ENCODE measurements at regions not wholly inside any gene's neighbourhood (a gene's known extent, or its start where the extent isn't known, plus 50 kb on each side); places are given as distances from the start of the nearest gene placed in this dataset.

GRCh38 chr2:2720351-2720750 is 389.3 kb upstream of the MYT1L start:
- TF ChIP-seq CTCF (IDR thresholded peaks at IDR 0.05; ENCODE audit: low read depth, low read length): no peak
- DNase-seq (ENCODE audit: low read depth in 2 of 2): no peak
- no peak overlapping the region for H3K4me3 ChIP-seq (replicated peaks in 1 of 2; ENCODE audit: low read depth in 2 of 2, low read length in 2 of 2)

- no peak for DNase-seq (ENCODE audit: low read depth in 2 of 2)
- no peak for TF ChIP-seq CTCF (IDR thresholded peaks at IDR 0.05; ENCODE audit: low read depth, low read length)
- H3K4me3 ChIP-seq (replicated peaks in 1 of 2; ENCODE audit: low read depth in 2 of 2, low read length in 2 of 2): no peak overlapping the region
Observed at GRCh38 chr2:2719781-2720180, 388.7 kb upstream of the MYT1L start.

- no peak for DNase-seq (ENCODE audit: low read depth in 2 of 2)
- TF ChIP-seq CTCF (IDR thresholded peaks at IDR 0.05; ENCODE audit: low read depth, low read length): no peak
- H3K4me3 ChIP-seq (replicated peaks in 1 of 2; ENCODE audit: low read depth in 2 of 2, low read length in 2 of 2): no peak overlapping the region
Observed at GRCh38 chr2:2719015-2719414, 387.9 kb upstream of the MYT1L start.

- no peak overlapping the region for H3K4me3 ChIP-seq (replicated peaks in 1 of 2; ENCODE audit: low read depth in 2 of 2, low read length in 2 of 2)
- TF ChIP-seq CTCF (IDR thresholded peaks at IDR 0.05; ENCODE audit: low read depth, low read length): no peak
- no peak for DNase-seq (ENCODE audit: low read depth in 2 of 2)
Observed at GRCh38 chr2:2717406-2717805, 386.3 kb upstream of the MYT1L start.

- TF ChIP-seq CTCF (IDR thresholded peaks at IDR 0.05; ENCODE audit: low read depth, low read length): no peak
- DNase-seq (ENCODE audit: low read depth in 2 of 2): no peak
Observed at GRCh38 chr2:2716771-2717170, 385.7 kb upstream of the MYT1L start.

GRCh38 chr2:2715036-2715818 is 384.2 kb upstream of the MYT1L start:
- no peak overlapping the region for H3K4me3 ChIP-seq (replicated peaks in 1 of 2; ENCODE audit: low read depth in 2 of 2, low read length in 2 of 2)
- no peak for TF ChIP-seq CTCF (IDR thresholded peaks at IDR 0.05; ENCODE audit: low read depth, low read length)
- no peak for DNase-seq (ENCODE audit: low read depth in 2 of 2)

More at GRCh38 chr2:2716771-2717170, 385.7 kb upstream of the MYT1L start:
- no peak overlapping the region for H3K4me3 ChIP-seq (replicated peaks in 1 of 2; ENCODE audit: low read depth in 2 of 2, low read length in 2 of 2)

- no peak for DNase-seq (ENCODE audit: low read depth in 2 of 2)
- no peak for TF ChIP-seq CTCF (IDR thresholded peaks at IDR 0.05; ENCODE audit: low read depth, low read length)
- no peak overlapping the region for H3K4me3 ChIP-seq (replicated peaks in 1 of 2; ENCODE audit: low read depth in 2 of 2, low read length in 2 of 2)
Observed at GRCh38 chr2:2714408-2714807, 383.3 kb upstream of the MYT1L start.
